ENCODE measurements at regions not wholly inside any gene's neighbourhood (a gene's known extent, or its start where the extent isn't known, plus 50 kb on each side); places are given as distances from the start of the nearest gene placed in this dataset.

DNA sequence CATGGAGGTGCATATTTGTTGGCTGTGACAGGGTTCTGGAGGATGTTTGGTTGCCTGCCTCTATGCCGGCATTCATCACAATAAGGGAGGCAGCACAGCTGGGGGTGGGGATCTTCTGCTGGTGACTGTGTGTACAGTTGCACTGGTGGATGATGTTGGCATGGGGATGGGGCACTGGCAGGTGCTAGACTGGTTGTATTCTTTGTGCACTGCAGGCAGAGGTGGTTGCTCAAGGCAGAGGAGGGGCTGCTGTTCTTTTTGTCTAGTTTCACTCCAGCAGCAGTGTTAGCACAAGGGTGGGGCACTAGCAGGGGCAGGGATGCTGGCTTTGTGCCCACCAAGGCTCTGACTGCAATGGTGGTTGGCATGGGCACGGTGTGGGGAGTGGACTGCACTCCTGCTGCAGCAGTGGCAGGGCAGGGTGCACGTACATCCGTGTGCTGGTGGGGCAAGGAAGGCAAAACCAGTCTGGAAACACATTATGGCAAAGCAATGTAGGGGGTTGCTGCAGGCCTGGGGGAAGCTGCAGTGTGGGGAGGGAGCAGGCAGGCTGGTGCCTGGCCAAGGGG, 69.3 kb downstream of the ISOC1 start:
- DNase-seq (ENCODE audit: low spot score) = no peak

DNA sequence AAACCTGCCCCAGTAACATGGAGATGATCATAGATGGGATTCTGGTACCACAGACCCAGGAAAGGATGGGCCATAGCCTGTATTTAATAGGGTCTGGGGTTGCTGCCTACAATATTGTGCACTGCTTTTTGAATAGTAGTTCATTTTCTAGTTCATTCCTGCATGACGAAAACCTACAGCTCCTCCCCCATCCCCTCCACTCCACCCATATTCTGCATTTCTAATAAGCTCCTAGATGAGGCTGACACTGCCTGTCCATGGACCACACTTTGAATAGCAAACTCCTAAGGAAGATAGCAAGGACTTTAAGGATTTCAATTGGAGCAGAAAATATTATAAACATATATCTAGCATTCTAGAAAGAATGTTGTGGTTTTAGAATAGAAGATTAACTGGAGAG, 75.5 kb downstream of the ISOC1 start:
- no peak for DNase-seq (ENCODE audit: low spot score)

GRCh38 chr5:129171194-129171944, 76.8 kb downstream of the ISOC1 start:
- DNase-seq (ENCODE audit: low spot score) = no peak

GRCh38 chr5:129172580-129172979, 78.0 kb downstream of the ISOC1 start:
- DNase-seq (ENCODE audit: low spot score) = peak; percentile 21

- no peak for DNase-seq (ENCODE audit: low spot score)
Observed at GRCh38 chr5:129173771-129174170, 79.2 kb downstream of the ISOC1 start.

GRCh38 chr5:129174480-129174879, 79.9 kb downstream of the ISOC1 start:
- no peak for DNase-seq (ENCODE audit: low spot score)

GRCh38 chr5:129177451-129177850, 82.9 kb downstream of the ISOC1 start:
- DNase-seq (ENCODE audit: low spot score) = no peak

DNA sequence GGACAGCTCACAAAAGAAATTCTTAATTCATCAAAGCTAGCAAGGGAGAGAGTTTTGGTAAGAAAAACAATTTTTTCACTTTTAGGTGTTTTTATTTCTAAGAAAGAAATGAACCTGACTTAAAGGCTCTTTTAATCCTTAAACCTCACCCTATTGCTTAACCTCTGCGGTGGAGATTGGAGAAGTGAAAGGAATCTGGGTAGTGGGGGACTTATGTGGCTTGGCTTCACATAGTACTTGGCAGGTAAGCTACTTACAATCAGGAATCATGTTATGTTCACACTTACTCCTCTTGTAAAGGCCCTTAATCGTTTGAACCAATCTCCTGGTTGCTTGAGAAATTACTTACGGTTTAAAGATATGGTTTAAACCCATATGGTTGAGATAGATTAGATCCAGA, 104.8 kb downstream of the ISOC1 start:
- no peak for DNase-seq (ENCODE audit: low spot score)

GRCh38 chr5:129204525-129204924, 110.0 kb downstream of the ISOC1 start:
- DNase-seq (ENCODE audit: low spot score) = no peak

GRCh38 chr5:129216001-129216400, 121.5 kb downstream of the ISOC1 start:
- DNase-seq (ENCODE audit: low spot score) = no peak

DNA sequence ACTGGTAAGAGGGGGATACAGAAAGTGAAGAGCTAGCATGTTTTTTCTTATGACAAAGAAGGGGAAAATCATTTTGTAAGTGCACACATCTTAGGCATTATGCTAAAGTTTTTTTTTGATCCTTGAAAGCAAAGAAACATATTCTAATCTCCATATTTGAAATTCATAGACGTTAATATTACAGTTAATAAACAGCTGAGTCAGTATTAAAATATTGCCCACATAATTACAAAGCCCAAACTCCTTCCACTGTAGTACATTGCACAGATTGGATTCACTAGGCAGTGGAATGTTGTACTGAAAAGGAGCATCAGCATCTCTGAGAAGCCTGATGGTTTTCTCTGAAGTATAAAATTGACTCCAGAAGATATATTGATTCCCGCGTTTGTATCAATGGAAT, 122.6 kb downstream of the ISOC1 start:
- DNase-seq (ENCODE audit: low spot score) = no peak

DNA sequence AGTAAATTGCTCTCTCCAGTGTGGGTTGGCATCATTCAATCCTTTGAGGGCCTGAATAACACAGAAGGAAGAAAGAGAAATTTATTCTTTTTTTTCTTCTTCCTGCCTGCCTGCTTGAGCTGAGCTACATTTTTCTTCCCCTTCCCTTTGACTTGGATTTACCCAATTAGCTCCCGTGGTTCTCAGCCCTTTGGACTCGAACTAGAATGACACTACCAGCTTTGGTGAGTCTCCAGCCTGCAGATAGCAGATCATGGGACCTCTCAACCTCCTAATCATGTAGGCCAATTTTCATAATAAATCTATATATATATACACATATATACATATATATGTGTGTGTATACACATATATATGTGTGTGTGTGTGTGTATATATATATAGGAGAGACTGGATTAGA, 128.6 kb downstream of the ISOC1 start:
- DNase-seq (ENCODE audit: low spot score) = no peak

- no peak for DNase-seq (ENCODE audit: low spot score)
Observed at GRCh38 chr5:129228577-129228976, 134.0 kb downstream of the ISOC1 start.

GRCh38 chr5:129241755-129242154, 147.2 kb downstream of the ISOC1 start:
- DNase-seq (ENCODE audit: low spot score) = no peak

DNA sequence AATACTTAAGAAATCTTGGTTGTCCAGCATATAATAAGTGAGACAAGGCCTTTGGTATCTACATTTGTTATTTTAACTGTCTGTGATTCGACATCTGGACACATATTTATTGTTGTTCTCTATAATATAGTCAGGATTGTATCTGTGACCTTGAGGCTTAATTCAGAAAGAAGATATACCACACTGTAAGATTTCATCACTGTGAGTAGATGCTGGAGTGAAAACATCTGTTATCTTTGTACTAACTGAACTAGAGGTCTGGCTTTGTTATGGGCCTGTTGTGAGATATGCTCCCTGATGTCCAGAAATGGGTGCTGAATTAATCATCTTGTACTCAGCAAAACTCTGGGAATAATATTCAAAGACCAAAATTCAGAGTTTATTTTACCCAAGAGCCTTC, 148.5 kb downstream of the ISOC1 start:
- peak; percentile 20 for DNase-seq (ENCODE audit: low spot score)

GRCh38 chr5:129244478-129244877, 149.9 kb downstream of the ISOC1 start:
- no peak for DNase-seq (ENCODE audit: low spot score)

DNA sequence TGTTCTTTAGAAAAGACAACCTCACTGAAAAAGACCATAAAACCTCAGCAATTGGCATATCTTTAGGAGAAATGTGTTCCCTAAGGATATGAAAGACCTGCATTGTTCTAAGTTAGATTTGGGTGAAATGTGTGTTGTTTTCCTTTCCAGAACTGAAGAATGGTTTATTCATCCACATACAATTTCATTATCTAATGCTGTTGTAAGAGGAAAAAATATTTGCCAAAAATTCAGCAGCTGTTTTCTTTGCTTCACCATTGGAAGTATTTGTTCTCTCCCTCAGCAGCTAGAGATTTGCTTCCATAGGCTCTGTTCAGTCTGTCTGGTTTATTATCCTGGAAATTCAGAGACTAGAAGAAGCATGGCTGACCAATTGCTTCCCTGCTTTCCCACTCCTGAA, 150.9 kb downstream of the ISOC1 start:
- no peak for DNase-seq (ENCODE audit: low spot score)

DNA sequence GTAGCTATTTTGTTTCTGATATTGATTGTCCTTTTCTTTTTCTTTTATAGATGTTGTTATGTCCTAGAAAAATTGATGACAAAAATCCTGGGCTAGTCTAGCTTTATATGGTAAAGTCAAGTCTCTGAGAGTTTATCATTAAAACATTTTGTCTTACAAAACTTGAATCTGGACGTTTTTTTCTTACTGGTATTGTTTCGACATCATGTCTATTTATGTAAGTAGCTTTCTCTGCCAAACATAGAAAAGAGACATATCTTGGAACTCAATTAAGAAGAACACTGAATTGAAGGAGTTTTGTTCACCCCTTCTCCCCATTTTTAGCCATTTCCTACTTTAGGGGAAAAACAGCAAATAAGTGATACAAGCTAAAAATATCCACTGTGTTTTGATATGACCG, 151.5 kb downstream of the ISOC1 start:
- DNase-seq (ENCODE audit: low spot score) = no peak

DNA sequence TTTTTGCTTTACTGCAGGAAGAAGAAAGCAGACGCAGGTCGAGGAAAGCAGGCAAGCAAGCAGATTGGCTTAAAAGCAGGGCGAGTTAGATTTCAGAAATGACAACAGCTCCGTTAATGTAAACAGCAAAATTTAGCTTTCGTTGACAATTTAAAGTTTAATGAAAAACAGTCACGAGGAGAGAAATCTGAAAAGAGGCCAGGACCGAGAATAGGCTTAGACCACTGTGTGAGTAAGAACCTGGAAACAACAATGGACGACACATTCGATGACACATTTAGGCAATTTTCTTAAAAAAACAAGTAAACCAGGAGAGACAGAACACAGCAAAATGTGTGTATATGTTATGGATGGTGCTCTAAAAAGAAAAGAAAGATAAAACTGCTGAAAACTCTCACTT, 155.3 kb downstream of the ISOC1 start:
- no peak for DNase-seq (ENCODE audit: low spot score)

GRCh38 chr5:129271308-129271707, 176.8 kb downstream of the ISOC1 start:
- no peak for DNase-seq (ENCODE audit: low spot score)

DNA sequence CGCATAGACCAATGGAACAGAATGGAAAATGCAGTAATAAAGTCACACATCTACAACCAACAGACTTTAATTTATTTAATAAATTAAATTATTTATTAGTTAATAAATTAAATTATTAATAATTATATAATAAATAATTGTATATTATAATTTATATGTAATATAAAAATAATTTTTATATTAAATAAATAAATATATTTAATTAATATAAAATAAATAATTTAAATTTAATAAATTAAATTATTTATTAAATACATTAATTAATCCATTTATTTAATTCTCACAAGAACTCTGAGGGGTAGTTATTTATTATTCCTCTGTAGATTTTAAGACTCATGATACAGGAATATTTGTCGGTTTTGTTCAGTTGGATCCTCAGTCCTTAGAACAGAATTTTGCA, 176.1 kb upstream of the ADAMTS19 start:
- no peak for DNase-seq (ENCODE audit: low spot score)

DNA sequence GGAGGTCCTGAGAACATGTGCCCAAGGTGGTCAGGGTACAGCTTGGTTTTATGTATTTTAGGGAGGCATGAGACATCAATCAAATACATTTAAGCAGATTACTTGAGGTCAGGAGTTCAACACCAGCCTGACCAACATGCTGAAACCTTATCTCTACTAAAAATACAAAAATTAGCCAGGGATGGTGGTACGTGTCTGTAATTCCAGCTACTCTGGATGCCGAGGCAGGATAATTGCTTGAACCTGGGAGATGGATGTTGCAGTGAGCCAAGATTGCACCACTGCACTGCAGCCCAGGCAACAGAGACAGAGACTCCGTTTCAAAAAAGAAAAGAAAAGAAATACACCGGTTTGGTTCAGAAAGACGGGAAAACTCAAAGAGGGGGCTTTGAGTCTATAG, 165.9 kb upstream of the ADAMTS19 start:
- DNase-seq (ENCODE audit: low spot score) = peak; percentile 61

DNA sequence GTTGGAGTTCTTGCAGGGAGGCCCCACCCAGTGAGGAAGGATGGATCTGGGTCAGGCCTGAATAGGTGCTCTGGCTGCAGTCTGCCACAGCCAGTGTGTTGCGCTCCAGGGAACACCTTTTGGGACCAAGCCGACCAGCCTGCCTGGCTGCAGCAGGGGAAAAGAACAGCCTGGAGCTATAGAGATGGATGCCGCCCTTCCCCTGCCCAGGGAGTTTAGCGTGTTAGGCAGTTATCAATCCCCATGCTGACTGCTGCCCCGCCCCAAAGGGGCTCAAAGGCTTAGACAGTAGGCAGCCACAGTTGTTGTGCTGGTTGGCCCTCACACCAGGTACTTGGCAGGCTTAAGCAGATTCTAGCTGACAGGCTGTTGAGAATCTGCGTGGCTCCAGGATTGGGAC, 153.4 kb upstream of the ADAMTS19 start:
- no peak for DNase-seq (ENCODE audit: low spot score)

DNA sequence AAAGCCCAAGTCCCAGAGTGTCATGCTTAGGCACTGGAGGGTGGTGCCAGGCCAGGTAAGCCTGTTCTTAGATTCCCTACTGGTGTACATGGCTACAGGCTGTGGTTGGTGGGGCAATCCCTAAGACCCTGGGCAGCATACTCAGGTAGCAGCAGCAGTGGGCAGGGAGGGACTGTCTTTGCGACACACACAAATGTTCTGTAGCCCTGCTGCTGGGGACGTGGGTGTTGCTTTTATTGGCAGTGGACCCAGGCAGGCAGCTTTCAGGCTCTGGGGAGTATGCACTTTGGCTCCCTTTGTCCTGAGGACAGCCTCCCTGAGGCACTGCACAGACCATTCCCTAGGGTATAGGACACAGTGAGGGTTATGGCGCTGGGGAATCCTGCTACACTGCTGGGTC, 137.1 kb upstream of the ADAMTS19 start:
- DNase-seq (ENCODE audit: low spot score) = no peak

Data from SK-N-DZ (cell line).